ENCODE measurements at regions not wholly inside any gene's neighbourhood (a gene's known extent, or its start where the extent isn't known, plus 50 kb on each side); places are given as distances from the start of the nearest gene placed in this dataset.
"Not testable (repeated sequence)": the region's sequence is repeated elsewhere in the genome, so short reads cannot be mapped to it uniquely, and the experiment has no call there.

- DNase-seq (ENCODE audit: low read depth) = no peak
- H3K4me3 ChIP-seq (ENCODE audit: low read depth, low read length) = no peak overlapping the region
- TF ChIP-seq MAX (IDR thresholded peaks at IDR 0.05; ENCODE audit: low read depth, low read length) (no peak), POLR2A (IDR thresholded peaks at IDR 0.05; ENCODE audit: extremely low read depth, insufficient read length) (no peak), CTCF (IDR thresholded peaks at IDR 0.05; ENCODE audit: low read depth, low read length) (no peak), MYC (IDR thresholded peaks at IDR 0.05; ENCODE audit: low read depth, low read length) (no peak)
Measured at GRCh38 chr16:55062442-55062841, 131.8 kb downstream of the IRX5 start.

GRCh38 chr16:55072976-55073375 is 142.3 kb downstream of the IRX5 start:
- TF ChIP-seq MAX (IDR thresholded peaks at IDR 0.05; ENCODE audit: low read depth, low read length) (no peak), MYC (IDR thresholded peaks at IDR 0.05; ENCODE audit: low read depth, low read length) (no peak), POLR2A (IDR thresholded peaks at IDR 0.05; ENCODE audit: extremely low read depth, insufficient read length) (no peak), CTCF (IDR thresholded peaks at IDR 0.05; ENCODE audit: low read depth, low read length) (no peak)
- no peak overlapping the region for H3K4me3 ChIP-seq (ENCODE audit: low read depth, low read length)
- no peak for DNase-seq (ENCODE audit: low read depth)

- no peak overlapping the region for H3K4me3 ChIP-seq (ENCODE audit: low read depth, low read length)
- TF ChIP-seq MAX (IDR thresholded peaks at IDR 0.05; ENCODE audit: low read depth, low read length) (no peak), POLR2A (IDR thresholded peaks at IDR 0.05; ENCODE audit: extremely low read depth, insufficient read length) (no peak), CTCF (IDR thresholded peaks at IDR 0.05; ENCODE audit: low read depth, low read length) (no peak)
- DNase-seq (ENCODE audit: low read depth) = no peak
Measured at GRCh38 chr16:55073830-55074229, 143.2 kb downstream of the IRX5 start.

- not testable (repeated sequence) for DNase-seq (ENCODE audit: low read depth); H3K4me3 ChIP-seq (ENCODE audit: low read depth, low read length)
Measured at GRCh38 chr16:55075208-55075607, 144.5 kb downstream of the IRX5 start.

GRCh38 chr16:55076053-55076452 is 145.4 kb downstream of the IRX5 start:
- TF ChIP-seq MAX (IDR thresholded peaks at IDR 0.05; ENCODE audit: low read depth, low read length) = no peak
- no peak for TF ChIP-seq CTCF (IDR thresholded peaks at IDR 0.05; ENCODE audit: low read depth, low read length)
- no peak for TF ChIP-seq MYC (IDR thresholded peaks at IDR 0.05; ENCODE audit: low read depth, low read length)
- no peak for TF ChIP-seq POLR2A (IDR thresholded peaks at IDR 0.05; ENCODE audit: extremely low read depth, insufficient read length)
- H3K4me3 ChIP-seq (ENCODE audit: low read depth, low read length) = no peak overlapping the region
- DNase-seq (ENCODE audit: low read depth) = no peak

GRCh38 chr16:55077266-55077665 is 146.6 kb downstream of the IRX5 start:
- TF ChIP-seq CTCF (IDR thresholded peaks at IDR 0.05; ENCODE audit: low read depth, low read length) = no peak
- TF ChIP-seq POLR2A (IDR thresholded peaks at IDR 0.05; ENCODE audit: extremely low read depth, insufficient read length) = no peak
- TF ChIP-seq MAX (IDR thresholded peaks at IDR 0.05; ENCODE audit: low read depth, low read length) = no peak
- no peak for TF ChIP-seq MYC (IDR thresholded peaks at IDR 0.05; ENCODE audit: low read depth, low read length)
- H3K4me3 ChIP-seq (ENCODE audit: low read depth, low read length) = no peak overlapping the region
- DNase-seq (ENCODE audit: low read depth) = no peak

Measured in NB4 (cell line).